ENCODE measurements at regions not wholly inside any gene's neighbourhood (a gene's known extent, or its start where the extent isn't known, plus 50 kb on each side); places are given as distances from the start of the nearest gene placed in this dataset.

GRCh38 chr16:61587526-61587925 is 448.7 kb downstream of the CDH8 start:
- TF ChIP-seq, protein P1, sequence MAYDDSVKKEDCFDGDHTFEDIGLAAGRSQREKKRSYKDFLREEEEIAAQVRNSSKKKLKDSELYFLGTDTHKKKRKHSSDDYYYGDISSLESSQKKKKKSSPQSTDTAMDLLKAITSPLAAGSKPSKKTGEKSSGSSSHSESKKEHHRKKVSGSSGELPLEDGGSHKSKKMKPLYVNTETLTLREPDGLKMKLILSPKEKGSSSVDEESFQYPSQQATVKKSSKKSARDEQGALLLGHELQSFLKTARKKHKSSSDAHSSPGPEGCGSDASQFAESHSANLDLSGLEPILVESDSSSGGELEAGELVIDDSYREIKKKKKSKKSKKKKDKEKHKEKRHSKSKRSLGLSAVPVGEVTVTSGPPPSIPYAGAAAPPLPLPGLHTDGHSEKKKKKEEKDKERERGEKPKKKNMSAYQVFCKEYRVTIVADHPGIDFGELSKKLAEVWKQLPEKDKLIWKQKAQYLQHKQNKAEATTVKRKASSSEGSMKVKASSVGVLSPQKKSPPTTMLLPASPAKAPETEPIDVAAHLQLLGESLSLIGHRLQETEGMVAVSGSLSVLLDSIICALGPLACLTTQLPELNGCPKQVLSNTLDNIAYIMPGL (CRISPR knock-in tag; IDR thresholded peaks at IDR 0.05; ENCODE audit: borderline replicate concordance), result no peak
- TF ChIP-seq MAX (IDR thresholded peaks at IDR 0.05) (no peak), JUN (IDR thresholded peaks at IDR 0.05) (no peak), USF2 (IDR thresholded peaks at IDR 0.05) (no peak), NR3C1 (IDR thresholded peaks at IDR 0.05) (no peak), HOXB5 (CRISPR knock-in tag; IDR thresholded peaks at IDR 0.05) (no peak), HOXB13 (CRISPR knock-in tag; IDR thresholded peaks at IDR 0.05; ENCODE audit: low read depth) (no peak), RFX5 (IDR thresholded peaks at IDR 0.05) (no peak), BHLHE40 (IDR thresholded peaks at IDR 0.05; ENCODE audit: low read depth, low read length) (no peak)
- TF ChIP-seq, protein P2, sequence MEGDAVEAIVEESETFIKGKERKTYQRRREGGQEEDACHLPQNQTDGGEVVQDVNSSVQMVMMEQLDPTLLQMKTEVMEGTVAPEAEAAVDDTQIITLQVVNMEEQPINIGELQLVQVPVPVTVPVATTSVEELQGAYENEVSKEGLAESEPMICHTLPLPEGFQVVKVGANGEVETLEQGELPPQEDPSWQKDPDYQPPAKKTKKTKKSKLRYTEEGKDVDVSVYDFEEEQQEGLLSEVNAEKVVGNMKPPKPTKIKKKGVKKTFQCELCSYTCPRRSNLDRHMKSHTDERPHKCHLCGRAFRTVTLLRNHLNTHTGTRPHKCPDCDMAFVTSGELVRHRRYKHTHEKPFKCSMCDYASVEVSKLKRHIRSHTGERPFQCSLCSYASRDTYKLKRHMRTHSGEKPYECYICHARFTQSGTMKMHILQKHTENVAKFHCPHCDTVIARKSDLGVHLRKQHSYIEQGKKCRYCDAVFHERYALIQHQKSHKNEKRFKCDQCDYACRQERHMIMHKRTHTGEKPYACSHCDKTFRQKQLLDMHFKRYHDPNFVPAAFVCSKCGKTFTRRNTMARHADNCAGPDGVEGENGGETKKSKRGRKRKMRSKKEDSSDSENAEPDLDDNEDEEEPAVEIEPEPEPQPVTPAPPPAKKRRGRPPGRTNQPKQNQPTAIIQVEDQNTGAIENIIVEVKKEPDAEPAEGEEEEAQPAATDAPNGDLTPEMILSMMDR (IDR thresholded peaks at IDR 0.05), result no peak
- TF ChIP-seq, protein P3, sequence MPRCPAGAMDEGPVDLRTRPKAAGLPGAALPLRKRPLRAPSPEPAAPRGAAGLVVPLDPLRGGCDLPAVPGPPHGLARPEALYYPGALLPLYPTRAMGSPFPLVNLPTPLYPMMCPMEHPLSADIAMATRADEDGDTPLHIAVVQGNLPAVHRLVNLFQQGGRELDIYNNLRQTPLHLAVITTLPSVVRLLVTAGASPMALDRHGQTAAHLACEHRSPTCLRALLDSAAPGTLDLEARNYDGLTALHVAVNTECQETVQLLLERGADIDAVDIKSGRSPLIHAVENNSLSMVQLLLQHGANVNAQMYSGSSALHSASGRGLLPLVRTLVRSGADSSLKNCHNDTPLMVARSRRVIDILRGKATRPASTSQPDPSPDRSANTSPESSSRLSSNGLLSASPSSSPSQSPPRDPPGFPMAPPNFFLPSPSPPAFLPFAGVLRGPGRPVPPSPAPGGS (IDR thresholded peaks at IDR 0.05), result no peak
